Pancreas (tissue), 10 donors: ENCODE measurements at regions not wholly inside any gene's neighbourhood (a gene's known extent, or its start where the extent isn't known, plus 50 kb on each side); places are given as distances from the start of the nearest gene placed in this dataset.
A peak's percentile ranks its signal among the peaks of the same experiment; 100 is the strongest.

Experiments used
- ATAC-seq, 4 donors: fragments of 200-7000 bp; cut with Tn5 transposase; one replicate each; pipeline versions ENCODE4 v1.8.0 to v1.9.1; 2020; ENCODE audit warnings: mild to moderate bottlenecking in 4 of 4, moderate library complexity in 4 of 4
- DNase-seq, 6 donors: peaks; one replicate each; pipeline ENCODE4 v3.0.0-alpha.2; 2020
- FAIRE-seq: peaks from 2 replicates; lab custom pipeline; 2012; peaks lifted over from hg19 to GRCh38; lab: Jason Lieb, UNC
- H3K27ac ChIP-seq, 4 donors: fragments of 200-600 bp; sonication (generic); 1 replicate in 3 of 4; 2 replicates in 1 of 4; pipeline versions ENCODE4 v1.5.0 to v1.8.0; 2020
- H3K27me3 ChIP-seq, 4 donors: fragments of 200-600 bp; one replicate each; pipeline ENCODE4 v1.8.0; 2021
- H3K36me3 ChIP-seq, 3 donors: fragments of 200-600 bp; sonication (generic) in 1 of 3; one replicate each; pipeline versions ENCODE4 v1.5.0 to v1.8.0; 2020 to 2021
- H3K4me1 ChIP-seq, 3 donors: fragments of 200-600 bp; one replicate each; pipeline ENCODE4 v1.8.0; 2021
- H3K4me3 ChIP-seq, 4 donors: fragments of 200-600 bp; sonication (generic) in 2 of 4; one replicate each; pipeline versions ENCODE4 v1.5.0 to v1.8.0; 2020 to 2021
- H3K9me3 ChIP-seq, 4 donors: fragments of 200-600 bp; one replicate each; pipeline ENCODE4 v1.8.0; 2021
- CTCF ChIP-seq, 4 donors: fragments of 200-600 bp; sonication (generic) in 3 of 4; IDR thresholded peaks; one replicate each; pipeline versions ENCODE4 v1.5.0 to v1.8.0; 2021; ENCODE audit warnings: antibody characterized with exemption in 4 of 4
- WGBS, 2 donors: extraction: QIAGEN DNeasy Blood & Tissue Kit; methylation state at CpG; one replicate each; pipeline ENCODE4 v1.1.7; 2013; 5-methylcytosine and 5-hydroxymethylcytosine counted together
- intact Hi-C, 3 donors: fragments of 100-400 bp; cut with DNase I; formaldehyde crosslinking; loops; one replicate each; pipeline versions ENCODE4 v1.11.1 to v1.14.2; 2022
- donor health status: healthy with polysubstance abuse.
- donor health status: DM: no; HTN: no; CAD: no; lungs with moderate emphysema.
- donor health status: DM: no; HTN: no; CAD: no.
- donor health status: control.
- donor health status: control.
- donor health status: Bipolar disorder and iron deficiency.
- donor health status: DM: yes; HTN: yes; CAD: no.
- donor health status: DM: no; HTN: no; CAD: no.
- donor health status: DM: no; HTN: no; CAD: no.
- donor health status: DM: yes; HTN: yes; CAD: no.

- no peak overlapping the region for H3K4me3 ChIP-seq
- 66 to 69% methylated on average over 6 of the region's 6 CpGs for WGBS, 2 donors
- no peaks in the 10 kb centered on the region for H3K4me1 ChIP-seq
- no peak for FAIRE-seq
- no peak for TF ChIP-seq CTCF (IDR thresholded peaks at IDR 0.05)
- H3K9me3 ChIP-seq: no peaks in the 10 kb centered on the region
- H3K27me3 ChIP-seq: no peaks in the 10 kb centered on the region
- H3K36me3 ChIP-seq: no peaks in the 10 kb centered on the region
- DNase-seq: no peak
- intact Hi-C loops: no loop called here
- no peak overlapping the region for H3K27ac ChIP-seq
- peak in 1 of 4 donors; percentile 44 for ATAC-seq
Measured at GRCh38 chr4:163600727-163601126, 106.2 kb downstream of the TMA16 start.

- Histone ChIP-seq H3K27me3 (no peaks in the 10 kb centered on the region), H3K9me3 (no peaks in the 10 kb centered on the region), H3K4me3 (no peak overlapping the region), H3K36me3 (no peaks in the 10 kb centered on the region), H3K27ac (no peak overlapping the region), H3K4me1 (no peaks in the 10 kb centered on the region)
- WGBS, 2 donors: 39 to 40% methylated on average over 5 of the region's 5 CpGs
- DNase-seq (no peak), FAIRE-seq (no peak), ATAC-seq (no peak)
- no peak for TF ChIP-seq CTCF (IDR thresholded peaks at IDR 0.05)
- intact Hi-C loops: no loop called here
Measured at GRCh38 chr4:163603257-163603656, 108.8 kb downstream of the TMA16 start.

GRCh38 chr4:163606896-163607691, 112.6 kb downstream of the TMA16 start:
- TF ChIP-seq CTCF (IDR thresholded peaks at IDR 0.05): no peak
- no peaks in the 10 kb centered on the region for H3K9me3 ChIP-seq
- no peaks in the 10 kb centered on the region for H3K36me3 ChIP-seq
- 47 to 59% methylated on average over 2 of the region's 2 CpGs for whole genome bisulfite sequencing, 2 donors
- H3K27ac ChIP-seq: no peak overlapping the region
- H3K4me1 ChIP-seq: no peaks in the 10 kb centered on the region
- peak in 2 of 4 donors; percentile 29 to 70 for ATAC-seq
- FAIRE-seq: no peak
- H3K4me3 ChIP-seq: no peak overlapping the region
- no peak for DNase-seq
- intact Hi-C loops: no loop called here
- H3K27me3 ChIP-seq: no peaks in the 10 kb centered on the region

GRCh38 chr4:163609019-163609418, 114.5 kb downstream of the TMA16 start:
- WGBS, 2 donors: 51 to 61% methylated on average over 2 of the region's 2 CpGs
- no peak for FAIRE-seq
- H3K27me3 ChIP-seq: peaks cover 0 to 4% (median 0%) of the 10 kb centered on the region in 4 donors
- no peak overlapping the region for H3K27ac ChIP-seq
- no peak for TF ChIP-seq CTCF (IDR thresholded peaks at IDR 0.05)
- no peak for DNase-seq
- no peaks in the 10 kb centered on the region for H3K36me3 ChIP-seq
- H3K9me3 ChIP-seq: no peaks in the 10 kb centered on the region
- no peak overlapping the region for H3K4me3 ChIP-seq
- ATAC-seq: no peak
- no peaks in the 10 kb centered on the region for H3K4me1 ChIP-seq
- intact Hi-C loops: no loop called here

- no peak for DNase-seq
- H3K4me3 ChIP-seq: peak overlapping the region in 1 of 4 donors; percentile 13
- no peak for FAIRE-seq
- peaks cover 0 to 6% (median 0%) of the 10 kb centered on the region in 4 donors for H3K27me3 ChIP-seq
- no peaks in the 10 kb centered on the region for H3K4me1 ChIP-seq
- no peak overlapping the region for H3K27ac ChIP-seq
- H3K36me3 ChIP-seq: no peaks in the 10 kb centered on the region
- intact Hi-C loops: no loop called here
- TF ChIP-seq CTCF (IDR thresholded peaks at IDR 0.05): no peak
- 48 to 60% methylated on average over 4 of the region's 4 CpGs for WGBS, 2 donors
- no peaks in the 10 kb centered on the region for H3K9me3 ChIP-seq
- peak in 2 of 4 donors; percentile 61 to 63 for ATAC-seq
Measured at GRCh38 chr4:163610648-163611047, 116.2 kb downstream of the TMA16 start.
